NOMO-1 treated with DMSO at 0.1 percent for 48 hours (cell line): ENCODE measurements at regions not wholly inside any gene's neighbourhood (a gene's known extent, or its start where the extent isn't known, plus 50 kb on each side); places are given as distances from the start of the nearest gene placed in this dataset.
"Not testable (repeated sequence)": the region's sequence is repeated elsewhere in the genome, so short reads cannot be mapped to it uniquely, and the experiment has no call there.

Experiments used
- DNase-seq: peaks from one replicate; lab custom pipeline; 2025; ENCODE audit not compliant: unreplicated experiment; lab: John Stamatoyannopoulos, UW

DNA sequence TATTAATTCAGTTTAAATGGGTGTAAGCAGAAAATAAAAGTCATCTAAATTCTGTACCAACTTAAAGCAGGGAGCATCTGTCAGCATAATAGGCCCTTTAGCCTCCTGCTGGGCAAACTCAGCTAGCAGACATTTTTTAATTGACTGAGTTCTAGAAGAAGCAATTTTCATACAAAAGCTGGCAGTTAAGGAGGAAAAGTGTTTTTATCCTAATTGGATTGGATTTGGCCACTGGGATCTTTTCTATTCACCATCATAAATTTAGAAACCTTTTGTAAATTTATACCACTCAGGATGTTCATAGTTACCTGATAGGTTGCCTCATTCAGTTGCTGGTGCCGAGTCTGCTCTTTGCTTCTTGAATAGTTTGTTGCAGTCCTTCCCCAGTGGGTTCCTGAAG is 262.7 kb upstream of the FSIP2 start:
- no peak for DNase-seq

- no peak for DNase-seq
These were observed 261.2 kb upstream of the FSIP2 start for GRCh38 chr2:185477452-185477851.

DNA sequence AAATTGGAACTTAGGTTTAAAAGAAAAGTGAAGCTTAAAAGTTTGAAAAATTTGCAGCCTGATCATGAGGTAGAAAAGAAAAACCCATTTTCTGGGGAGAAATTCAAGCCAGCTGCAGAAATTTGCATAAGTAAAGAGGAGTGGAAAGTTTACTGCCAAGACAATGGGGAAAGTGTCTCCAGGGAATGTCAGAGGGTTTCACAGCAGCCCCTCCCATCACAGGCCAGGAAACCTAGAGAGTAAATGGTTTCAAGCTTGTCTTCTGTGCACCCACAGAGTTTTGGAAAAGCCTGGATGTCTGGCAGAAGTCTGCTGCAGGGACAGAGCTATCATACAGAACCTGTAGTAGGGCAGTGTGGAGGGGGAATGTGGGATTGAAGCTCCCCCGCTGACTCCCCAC is 254.0 kb upstream of the FSIP2 start:
- DNase-seq = no peak

- no peak for DNase-seq
These were observed 236.3 kb upstream of the FSIP2 start for GRCh38 chr2:185502351-185502750.

DNA sequence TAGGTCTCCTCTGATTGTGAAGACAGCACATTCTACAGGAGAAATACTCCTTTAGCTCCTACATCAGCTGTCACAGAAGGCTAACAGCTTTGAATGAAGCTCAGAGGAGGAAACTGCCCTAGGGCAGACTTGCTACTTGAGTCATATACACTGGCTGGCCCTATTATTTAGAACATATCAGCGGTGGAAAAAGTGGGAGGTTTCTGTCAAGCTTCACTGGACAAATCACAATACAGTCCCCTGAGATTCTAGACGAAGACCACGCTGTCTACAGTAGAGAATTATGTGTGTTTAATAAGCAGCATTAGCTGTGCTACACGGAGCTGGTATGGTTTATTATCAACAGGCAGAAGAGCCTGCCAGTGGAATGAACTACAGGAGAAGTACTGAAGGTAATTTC is 230.9 kb upstream of the FSIP2 start:
- DNase-seq = no peak

DNA sequence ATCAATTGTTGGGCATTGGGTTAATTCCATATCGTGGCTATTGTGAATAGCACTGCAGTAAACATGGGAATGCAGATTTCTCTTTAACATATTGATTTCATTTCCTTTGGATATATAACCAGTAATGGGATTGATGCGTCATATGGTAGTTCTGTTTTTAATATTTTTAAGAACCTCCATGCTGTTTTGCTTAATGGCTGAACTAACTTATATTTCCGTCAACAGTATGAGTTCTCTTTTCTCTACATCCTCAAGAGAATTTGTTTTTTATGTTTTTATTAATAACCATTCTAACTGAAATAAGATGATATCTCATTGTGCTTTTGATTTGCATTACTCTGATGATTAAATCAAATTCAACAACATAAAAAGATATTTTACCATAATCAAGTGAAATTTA is 228.5 kb upstream of the FSIP2 start:
- DNase-seq = no peak

DNA sequence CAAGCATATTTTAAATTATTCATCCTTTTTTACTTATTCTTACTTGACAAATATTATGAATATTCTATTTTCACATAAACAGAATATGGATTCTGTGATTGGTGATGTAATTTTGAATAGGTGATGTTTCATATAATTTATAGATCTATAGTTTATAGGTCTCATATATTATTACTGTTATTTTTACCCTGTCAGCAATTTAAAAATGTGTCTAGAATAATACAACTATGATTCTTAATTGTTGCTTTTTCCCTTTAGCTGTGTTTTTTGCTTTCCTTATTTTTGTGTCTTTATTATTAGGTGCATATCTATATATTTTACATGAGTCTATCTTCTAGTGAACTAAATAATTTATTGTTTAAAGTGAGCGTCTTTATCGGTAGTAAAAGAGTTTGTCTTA is 226.7 kb upstream of the FSIP2 start:
- DNase-seq = no peak

DNA sequence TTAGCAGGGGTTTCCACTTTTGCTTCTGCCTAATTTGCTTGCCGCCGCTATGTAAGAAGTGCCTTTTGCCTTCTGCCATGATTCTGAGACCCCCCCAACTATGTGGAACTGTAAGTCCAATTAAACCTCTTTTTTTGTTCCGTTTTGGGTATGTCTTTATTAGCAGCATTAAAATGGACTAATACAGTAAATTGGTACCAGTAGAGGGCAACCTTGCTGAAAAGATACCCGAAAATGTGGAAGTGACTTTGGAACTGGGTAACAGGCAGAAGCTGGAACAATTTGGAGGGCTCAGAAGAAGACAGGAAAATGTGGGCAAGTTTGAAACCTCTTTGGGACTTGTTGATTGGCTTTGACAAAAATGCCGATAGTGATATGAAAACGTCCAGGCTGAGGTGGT is 216.1 kb upstream of the FSIP2 start:
- no peak for DNase-seq

DNA sequence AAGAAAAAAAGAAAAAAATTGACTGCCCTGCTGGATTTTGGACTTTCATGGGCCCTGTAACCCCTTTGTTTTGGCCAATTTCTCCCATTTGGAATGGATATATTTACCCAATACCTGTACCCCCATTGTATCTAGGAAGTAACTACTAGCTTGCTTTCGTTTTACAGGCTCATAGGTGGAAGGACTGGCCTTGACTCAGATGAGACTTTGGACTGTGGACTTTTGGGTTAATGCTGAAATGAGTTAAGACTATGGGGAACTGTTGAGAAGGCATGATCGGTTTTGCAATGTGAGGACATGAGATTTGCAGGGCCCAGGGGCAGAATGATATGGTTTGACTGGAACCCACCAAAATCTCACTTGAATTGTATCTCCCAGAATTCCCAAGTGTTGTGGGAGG is 214.4 kb upstream of the FSIP2 start:
- not testable (repeated sequence) for DNase-seq

- no peak for DNase-seq
These were observed 212.4 kb upstream of the FSIP2 start for GRCh38 chr2:185526161-185526560.

DNA sequence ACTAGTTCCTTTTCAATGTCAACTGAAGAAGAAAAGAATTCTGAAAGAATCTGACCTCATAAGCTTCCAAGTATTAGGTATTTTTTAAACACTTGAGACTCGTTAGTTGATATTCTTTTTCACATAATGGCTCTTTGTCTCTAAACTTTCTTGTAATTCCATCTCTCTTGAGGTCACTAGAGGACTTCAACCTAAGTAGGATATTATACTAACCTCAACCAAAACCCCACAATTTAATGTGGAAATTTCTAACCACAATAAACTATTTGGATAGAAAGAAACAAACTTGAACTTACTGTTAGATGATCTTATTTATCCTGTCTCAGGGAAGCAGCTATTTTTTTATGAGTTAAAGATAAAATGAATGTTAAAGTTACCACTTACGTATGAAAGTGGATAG is 206.9 kb upstream of the FSIP2 start:
- no peak for DNase-seq

DNA sequence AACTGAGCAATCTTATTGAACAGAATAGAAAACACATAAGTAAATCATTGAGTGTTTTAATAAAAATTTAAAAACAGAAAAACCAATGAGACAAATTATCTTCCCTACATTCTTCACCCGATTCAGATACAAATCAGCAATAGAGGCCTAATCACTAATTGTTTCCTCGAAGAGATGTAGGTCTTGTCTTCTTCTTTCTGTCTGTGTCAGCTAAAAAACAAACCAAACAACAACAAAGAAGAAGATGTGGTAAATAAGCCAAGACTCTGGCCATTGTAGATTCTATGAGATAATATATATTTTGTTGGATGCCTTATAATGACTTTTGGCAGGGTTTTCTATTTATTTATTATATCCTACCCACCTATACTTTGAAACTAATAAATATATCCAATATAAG is 200.9 kb upstream of the FSIP2 start:
- DNase-seq = no peak

DNA sequence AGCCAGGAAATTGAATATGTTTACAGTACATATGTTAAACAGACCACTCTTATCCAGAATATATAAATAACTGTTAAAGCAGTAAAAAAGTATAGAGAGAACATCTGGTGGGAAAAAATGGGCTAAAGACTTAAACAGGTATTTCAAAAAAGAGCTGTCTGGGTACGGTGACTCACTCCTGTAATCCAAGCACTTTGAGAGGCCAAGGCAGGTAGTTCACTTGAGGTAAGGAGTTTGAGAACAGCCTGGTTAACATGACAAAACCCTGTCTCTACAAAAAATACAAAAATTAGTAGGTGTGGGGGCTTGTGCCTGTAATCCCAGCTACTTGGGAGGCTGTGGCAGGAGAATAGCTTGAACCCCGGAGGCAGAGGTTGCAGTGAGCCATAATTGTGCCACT is 171.4 kb upstream of the FSIP2 start:
- DNase-seq = no peak

GRCh38 chr2:185567940-185568339 is 170.7 kb upstream of the FSIP2 start:
- no peak for DNase-seq

DNA sequence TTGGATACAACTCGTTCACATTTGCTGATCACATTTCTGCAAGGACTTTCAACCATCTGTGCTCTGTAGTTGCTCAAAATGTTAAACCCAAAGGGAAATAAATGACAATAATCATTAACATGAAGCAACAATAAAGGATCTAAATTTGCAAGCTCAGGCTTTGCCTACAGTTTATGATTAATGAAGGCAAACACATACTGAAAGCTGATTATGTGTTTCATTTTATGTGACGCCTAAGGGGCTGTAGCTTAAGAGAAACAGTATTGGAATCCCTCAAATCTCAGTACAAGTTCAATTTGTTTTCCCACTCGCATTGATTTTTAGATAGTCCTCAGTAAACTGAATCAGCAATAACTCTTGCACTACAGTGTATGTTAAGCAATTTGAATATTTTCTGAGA is 160.3 kb upstream of the FSIP2 start:
- no peak for DNase-seq

DNA sequence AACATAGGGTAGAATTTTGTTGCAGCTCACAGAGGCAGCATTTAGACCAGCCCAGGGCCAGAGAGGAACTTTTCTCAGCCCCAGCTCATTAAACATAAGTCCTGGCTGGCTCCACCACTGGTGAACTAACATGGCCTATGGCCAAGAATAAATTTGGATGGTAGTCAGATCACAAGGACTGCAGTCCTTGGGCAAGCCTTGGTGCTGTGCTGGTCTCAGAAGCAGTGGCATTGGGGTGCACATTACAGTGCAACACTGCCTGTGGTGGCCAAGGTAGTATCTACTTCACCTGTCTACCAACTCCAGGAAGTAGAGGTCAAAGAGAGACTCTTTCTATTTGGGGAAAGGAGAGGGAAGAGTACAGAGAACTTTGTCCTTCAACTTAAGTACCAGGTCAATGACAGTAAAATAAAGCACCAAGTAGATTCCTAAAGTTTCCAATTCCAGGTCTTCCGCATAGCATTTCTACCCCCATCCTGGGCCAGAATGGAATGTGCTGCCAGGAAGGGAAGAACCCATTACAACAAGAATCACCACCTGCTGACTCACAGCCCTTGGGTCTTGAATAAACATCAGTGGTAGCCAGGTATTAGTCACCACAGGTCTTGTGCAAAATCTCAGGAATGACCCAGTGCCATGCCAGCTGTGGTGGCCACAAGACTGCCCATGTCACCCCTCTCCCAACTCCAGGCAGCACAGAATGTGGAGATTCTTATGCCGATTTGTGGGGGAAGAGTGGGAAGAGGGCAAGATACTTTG is 155.4 kb upstream of the FSIP2 start:
- no peak for DNase-seq

DNA sequence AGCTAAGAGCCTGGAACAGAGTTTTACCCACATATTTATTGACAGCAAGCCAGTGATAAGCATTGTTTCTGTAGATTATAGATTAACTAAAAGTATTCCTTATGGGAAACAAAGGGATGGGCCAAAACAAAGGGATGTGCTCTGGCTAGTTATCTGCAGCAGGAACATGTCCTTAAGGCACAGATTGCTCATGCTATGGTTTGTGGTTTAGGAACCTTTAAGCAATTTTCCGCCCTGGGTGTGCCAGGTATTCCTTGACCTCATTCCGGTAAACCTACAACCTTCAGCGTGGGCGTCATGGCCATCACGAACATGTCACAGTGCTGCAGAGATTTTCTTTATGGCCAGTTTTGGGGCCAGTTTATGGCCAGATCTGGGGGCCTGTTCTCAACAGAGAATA is 153.4 kb upstream of the FSIP2 start:
- DNase-seq = not testable (repeated sequence)

GRCh38 chr2:185591276-185591675 is 147.3 kb upstream of the FSIP2 start:
- DNase-seq = not testable (repeated sequence)

- no peak for DNase-seq
These were observed 130.7 kb upstream of the FSIP2 start for GRCh38 chr2:185607945-185608344.

DNA sequence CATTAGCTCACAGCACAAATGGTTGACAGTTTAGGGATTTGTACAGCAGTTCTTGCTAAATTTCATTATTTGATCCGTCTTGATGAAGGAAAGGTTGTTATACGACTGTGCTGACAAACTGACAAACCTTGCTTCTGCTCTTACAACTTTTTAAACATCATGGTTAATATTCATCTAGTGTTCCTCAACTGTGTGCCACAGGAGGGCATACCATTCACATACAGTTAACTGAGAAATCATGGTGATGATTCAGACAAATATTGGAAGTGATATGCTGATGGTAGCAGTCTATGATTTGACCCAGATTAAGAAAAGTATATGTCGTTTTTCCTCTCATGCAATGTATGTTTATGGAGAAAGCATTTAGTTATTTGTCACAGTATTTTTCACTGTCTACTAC is 129.8 kb upstream of the FSIP2 start:
- no peak for DNase-seq

GRCh38 chr2:185610301-185610700 is 128.3 kb upstream of the FSIP2 start:
- DNase-seq = no peak

GRCh38 chr2:185618625-185619024 is 120.0 kb upstream of the FSIP2 start:
- no peak for DNase-seq

GRCh38 chr2:185625604-185626003 is 113.0 kb upstream of the FSIP2 start:
- DNase-seq = no peak
